DMS53 (cell line): ENCODE measurements at regions not wholly inside any gene's neighbourhood (a gene's known extent, or its start where the extent isn't known, plus 50 kb on each side); places are given as distances from the start of the nearest gene placed in this dataset.
A peak's percentile ranks its signal among the peaks of the same experiment; 100 is the strongest.

Experiments
- DNase-seq: peaks from one replicate; lab custom pipeline; 2025; lab: John Stamatoyannopoulos, UW

- DNase-seq: peak; percentile 3
These were observed 470.8 kb upstream of the VRK2 start for GRCh38 chr2:57575700-57576268.

DNA sequence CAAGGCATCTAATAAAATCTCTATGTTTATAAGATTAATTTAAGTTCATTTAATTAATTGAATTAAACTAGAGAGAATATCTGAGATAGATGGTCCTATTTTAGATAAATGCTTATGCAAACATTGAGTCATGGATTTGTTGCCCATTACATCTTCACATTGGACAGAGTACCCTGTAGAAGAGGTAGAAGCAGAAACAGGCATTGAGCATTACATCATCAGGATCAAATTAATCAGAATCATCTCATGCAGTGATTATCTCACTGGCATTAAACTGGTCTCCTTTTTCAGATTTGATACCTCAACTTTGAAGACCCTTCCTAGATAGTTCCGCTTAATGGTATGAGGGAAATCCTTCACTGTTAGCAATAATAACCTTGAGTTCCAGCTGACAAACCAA lies 469.6 kb upstream of the VRK2 start:
- DNase-seq: peak; percentile 5

DNA sequence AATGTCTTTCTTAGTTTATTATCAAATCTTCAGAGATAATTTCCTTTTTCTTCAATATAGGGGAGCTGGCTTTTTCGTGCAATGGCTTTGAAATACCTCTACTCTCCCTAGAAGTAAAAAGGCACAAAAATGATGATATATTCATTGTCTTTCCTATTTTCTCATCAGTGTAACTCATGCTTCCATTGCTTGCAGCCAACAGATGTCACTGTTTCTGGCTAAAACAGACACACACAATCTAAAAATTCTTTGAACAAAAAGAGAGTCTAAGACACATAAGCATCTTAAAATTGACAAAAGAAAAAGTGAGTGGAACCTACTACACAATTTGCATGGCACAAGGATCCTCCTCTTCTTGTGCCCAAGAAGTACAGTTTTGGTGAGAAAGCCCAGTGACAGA lies 448.7 kb upstream of the VRK2 start:
- DNase-seq: no peak

DNA sequence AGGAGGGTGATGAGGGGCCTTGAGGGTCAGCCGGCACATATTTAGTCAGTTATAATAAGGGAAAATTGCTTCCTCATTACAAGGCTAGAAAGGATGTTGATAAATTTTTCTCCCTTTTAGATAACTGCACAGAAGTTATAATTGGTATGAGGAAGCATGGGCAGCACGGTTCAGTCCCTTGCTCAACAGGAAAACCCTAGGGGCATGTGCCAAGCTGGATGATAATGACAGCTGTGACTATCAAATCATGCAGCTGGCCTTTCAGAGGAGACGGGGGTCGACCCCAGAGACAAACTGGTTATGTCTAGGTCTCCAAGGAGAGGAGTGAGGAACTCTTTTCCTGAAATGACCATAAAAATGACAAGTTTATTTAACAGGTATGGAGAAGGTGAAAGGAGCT lies 448.1 kb upstream of the VRK2 start:
- no peak for DNase-seq

DNA sequence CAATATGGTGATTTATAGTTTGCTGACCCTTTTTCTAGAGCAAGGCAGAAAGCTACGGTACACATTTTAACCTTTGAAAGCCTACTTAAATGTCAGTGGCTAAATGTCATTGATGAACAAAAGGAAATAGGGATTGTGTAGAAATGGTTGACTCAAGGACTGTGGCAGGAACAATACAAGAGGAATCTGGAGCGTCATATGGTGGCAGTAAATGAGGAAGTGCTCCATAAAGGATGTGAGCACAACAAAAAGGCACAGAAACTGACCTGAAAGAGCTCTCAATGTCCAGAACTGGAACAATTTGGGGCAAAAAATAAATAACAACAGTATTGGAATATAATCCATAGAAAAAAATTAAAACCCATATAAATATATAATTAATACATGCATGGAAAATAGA lies 443.9 kb upstream of the VRK2 start:
- DNase-seq: no peak

- DNase-seq: no peak
These were observed 431.6 kb upstream of the VRK2 start for GRCh38 chr2:57614988-57615387.

DNA sequence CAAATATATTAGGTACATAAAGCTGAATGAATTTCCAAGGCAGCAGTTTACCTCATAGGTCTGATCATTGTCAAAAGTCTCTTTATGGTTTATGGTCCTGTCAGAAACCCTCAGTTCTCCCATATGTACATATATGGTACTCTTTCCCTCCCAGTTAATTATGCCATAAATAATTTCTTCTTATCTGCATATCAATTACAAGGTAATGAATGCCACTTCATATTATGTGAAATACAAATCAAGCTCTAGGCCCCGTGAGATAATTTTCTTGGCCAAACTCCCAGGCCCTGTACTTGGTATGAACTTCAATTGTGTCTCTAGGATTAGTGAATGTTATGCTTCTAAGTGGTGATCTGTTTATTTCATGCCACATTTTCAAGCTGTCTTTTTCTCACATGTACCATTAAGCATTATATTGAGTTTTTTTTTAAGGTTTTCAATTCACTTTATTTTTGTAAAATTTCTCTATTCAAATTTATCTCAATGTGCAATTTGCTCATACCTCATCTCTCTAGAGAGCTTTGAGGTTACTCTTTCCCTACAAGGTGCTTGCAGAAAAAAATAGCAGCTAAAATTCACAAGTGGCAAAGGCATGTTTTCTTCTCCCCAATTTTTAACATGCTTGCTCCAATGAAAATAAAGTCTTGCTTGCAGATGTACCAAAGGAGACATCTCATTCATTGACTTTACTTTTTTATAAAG lies 430.6 kb upstream of the VRK2 start:
- no peak for DNase-seq

- peak; percentile 27 for DNase-seq
These were observed 429.3 kb upstream of the VRK2 start for GRCh38 chr2:57617318-57617717.

DNA sequence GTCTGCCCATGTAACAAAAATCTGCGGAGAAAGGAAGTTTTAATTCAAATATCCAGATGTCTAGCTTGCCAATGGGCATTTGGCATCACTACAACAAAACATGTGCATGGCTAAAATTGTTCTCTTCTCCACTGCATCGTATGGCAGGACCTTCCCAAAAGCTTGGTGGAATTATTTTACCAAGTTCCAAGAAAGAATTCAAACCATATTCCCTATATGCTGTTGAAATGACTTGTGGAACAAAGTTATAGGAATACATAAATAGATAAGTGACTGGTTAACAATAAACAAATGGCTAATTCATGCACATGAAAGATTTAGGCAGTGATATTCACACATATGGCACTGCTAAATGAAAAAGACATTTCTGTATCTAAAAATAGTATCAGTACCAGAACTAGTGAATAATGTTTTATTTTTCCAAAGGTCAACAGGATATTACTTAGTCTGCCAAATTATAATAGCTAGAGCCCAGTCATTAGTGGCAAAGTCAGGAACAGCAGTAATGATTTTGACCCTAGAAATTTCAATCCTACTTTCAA lies 425.4 kb upstream of the VRK2 start:
- no peak for DNase-seq

- DNase-seq: no peak
These were observed 424.6 kb upstream of the VRK2 start for GRCh38 chr2:57622009-57622408.

DNA sequence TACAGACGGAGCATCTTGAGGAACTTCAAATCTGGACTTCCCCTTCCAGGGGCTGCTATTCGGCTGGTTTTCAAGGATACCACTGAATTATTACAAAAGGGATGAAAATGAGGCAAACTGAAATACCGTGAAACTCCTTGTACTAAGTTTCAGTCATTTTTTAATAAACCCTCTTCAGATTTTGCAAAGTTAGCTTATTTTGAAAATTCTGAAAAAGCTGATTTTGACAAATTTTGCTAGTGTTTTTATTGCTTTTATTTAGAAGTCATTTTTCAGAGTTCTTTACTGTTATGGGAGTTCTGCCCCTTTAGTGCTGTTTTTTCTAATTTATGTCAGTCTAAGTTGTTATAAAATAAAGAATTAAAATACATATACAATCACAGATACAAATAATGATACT lies 390.4 kb upstream of the VRK2 start:
- no peak for DNase-seq

DNA sequence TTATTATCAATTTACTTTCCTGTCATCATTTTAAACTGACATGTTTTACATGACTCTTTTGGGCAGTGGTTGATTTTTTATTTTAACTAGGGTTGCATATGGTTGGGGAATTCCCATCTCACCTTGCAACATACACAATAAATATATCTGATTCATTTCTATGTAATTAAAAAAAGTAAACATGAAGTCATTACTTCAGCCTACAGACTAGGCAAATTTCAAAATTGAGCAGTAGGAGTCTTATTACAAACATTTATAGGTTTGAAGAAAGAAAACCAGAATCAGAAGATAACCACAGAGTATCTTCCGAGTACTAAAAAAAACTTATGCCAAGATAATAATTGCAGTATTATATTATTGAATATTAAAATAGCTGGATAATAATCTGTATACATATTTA lies 377.0 kb upstream of the VRK2 start:
- no peak for DNase-seq

GRCh38 chr2:57674025-57674424 lies 372.6 kb upstream of the VRK2 start:
- DNase-seq: no peak

- DNase-seq: no peak
These were observed 371.9 kb upstream of the VRK2 start for GRCh38 chr2:57674743-57675142.

DNA sequence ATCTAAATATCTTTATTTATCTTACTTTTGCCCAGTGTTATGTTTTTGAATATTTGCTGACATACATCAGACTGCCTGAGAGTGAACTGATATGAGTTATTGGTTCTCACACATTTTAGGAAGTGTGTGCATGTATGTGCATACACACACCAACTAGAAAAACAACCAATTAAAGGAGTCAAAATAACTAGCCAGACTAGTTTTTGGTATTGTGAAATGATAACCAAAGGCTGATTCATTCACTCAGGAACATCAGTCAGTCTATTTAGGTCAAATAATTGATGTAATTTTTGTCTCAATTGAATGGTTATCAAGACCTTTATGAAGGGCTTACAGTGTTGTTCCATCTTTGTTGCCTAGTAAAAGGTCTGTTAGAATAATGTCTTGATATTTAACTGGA lies 369.3 kb upstream of the VRK2 start:
- DNase-seq: no peak

- DNase-seq: no peak
These were observed 365.0 kb upstream of the VRK2 start for GRCh38 chr2:57681650-57682049.

GRCh38 chr2:57685032-57685431 lies 361.6 kb upstream of the VRK2 start:
- DNase-seq: no peak

- DNase-seq: no peak
These were observed 354.2 kb upstream of the VRK2 start for GRCh38 chr2:57692395-57692794.

DNA sequence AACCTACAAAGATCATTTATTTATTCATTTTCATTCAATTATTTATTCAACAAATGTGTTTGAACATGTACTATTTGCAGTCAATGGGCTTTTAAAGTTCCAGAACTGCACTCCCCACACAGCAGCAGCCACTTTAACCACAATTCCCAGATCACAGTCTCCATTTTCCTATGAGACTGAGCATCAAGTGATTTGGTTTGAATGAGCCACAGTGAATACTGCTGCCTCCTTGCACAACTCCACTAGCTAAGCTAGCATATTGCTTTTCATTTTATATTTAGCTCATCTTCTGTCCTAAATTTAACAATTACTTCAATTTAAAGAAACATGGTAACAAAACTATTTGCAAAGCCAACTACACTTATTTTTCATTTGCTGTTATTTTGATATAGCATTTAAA lies 353.4 kb upstream of the VRK2 start:
- no peak for DNase-seq

GRCh38 chr2:57693965-57694364 lies 352.6 kb upstream of the VRK2 start:
- no peak for DNase-seq

- DNase-seq: peak; percentile 8
These were observed 350.6 kb upstream of the VRK2 start for GRCh38 chr2:57696016-57696415.

GRCh38 chr2:57698392-57698791 lies 348.2 kb upstream of the VRK2 start:
- no peak for DNase-seq

DNA sequence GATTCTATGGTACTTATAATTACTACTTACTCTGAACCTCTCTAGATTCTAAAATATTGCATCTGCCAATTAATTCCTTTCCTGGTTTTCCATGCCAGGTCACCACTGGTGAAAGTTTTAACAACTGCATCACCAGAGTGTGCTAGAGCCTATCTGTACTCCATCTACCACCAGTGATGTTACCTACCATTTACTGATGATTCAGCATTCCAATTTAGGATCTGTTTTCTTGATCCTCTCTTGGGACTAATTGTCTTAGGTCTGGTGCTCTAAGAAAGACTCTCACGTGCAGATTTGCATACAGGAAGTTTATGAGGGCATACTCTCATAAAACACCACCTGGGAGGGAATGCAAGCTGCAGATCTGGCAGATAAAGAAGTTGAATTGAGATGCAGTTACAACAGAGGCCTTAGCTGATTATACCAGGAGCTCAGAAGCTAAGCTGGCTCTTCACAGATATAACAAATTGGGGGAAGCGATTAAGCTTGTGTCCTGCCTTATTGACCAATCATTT lies 347.6 kb upstream of the VRK2 start:
- DNase-seq: no peak

- DNase-seq: peak; percentile 20
These were observed 345.2 kb upstream of the VRK2 start for GRCh38 chr2:57701391-57701791.
